ENCODE measurements at regions not wholly inside any gene's neighbourhood (a gene's known extent, or its start where the extent isn't known, plus 50 kb on each side); places are given as distances from the start of the nearest gene placed in this dataset.

- TF ChIP-seq TAF1 (IDR thresholded peaks at IDR 0.05; ENCODE audit: low read depth): no peak
- no peak for TF ChIP-seq YY1 (IDR thresholded peaks at IDR 0.05; ENCODE audit: low read depth)
These were observed 267.6 kb upstream of the ZFP64 start for GRCh38 chr20:52459150-52459549.
